ENCODE measurements at regions not wholly inside any gene's neighbourhood (a gene's known extent, or its start where the extent isn't known, plus 50 kb on each side); places are given as distances from the start of the nearest gene placed in this dataset.

DNA sequence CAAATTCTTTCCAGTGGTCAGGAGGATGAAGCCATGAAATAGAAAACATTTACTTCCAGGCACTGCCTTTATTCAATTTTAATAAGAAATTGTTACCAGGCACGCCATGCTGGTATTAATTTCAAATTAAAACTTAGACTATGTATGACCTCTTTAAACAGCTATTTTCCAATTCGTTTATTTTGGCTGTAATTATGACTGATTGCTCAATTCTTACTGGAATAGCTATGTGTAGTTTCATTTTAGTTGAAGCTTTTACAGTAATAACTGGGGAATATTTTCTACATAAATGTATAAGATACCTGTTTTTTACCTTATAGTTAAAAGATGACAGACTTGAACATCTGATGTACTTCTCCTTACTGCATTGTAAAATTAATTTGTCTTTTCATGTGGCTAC is 480.0 kb upstream of the GOLIM4 start:
- no peak for TF ChIP-seq CTCF (IDR thresholded peaks at IDR 0.05; ENCODE audit: insufficient read depth, low read depth, low read length)
- DNase-seq (ENCODE audit: low read depth): no peak
- Histone ChIP-seq H3K4me3 (ENCODE audit: low read depth, low read length) (no peak overlapping the region), H3K27me3 (ENCODE audit: control insufficient read depth, insufficient read depth, low read length) (no peaks in the 10 kb centered on the region), H3K36me3 (ENCODE audit: control insufficient read depth, insufficient read depth, low read length) (no peaks in the 10 kb centered on the region)
- ChIA-PET POLR2A (no interaction called here), CTCF (no interaction called here)

GRCh38 chr3:168574455-168575158 is 478.9 kb upstream of the GOLIM4 start:
- no peak for TF ChIP-seq CTCF (IDR thresholded peaks at IDR 0.05; ENCODE audit: insufficient read depth, low read depth, low read length)
- POLR2A ChIA-PET: no interaction called here
- no peak for DNase-seq (ENCODE audit: low read depth)
- no peaks in the 10 kb centered on the region for H3K27me3 ChIP-seq (ENCODE audit: control insufficient read depth, insufficient read depth, low read length)
- no peak overlapping the region for H3K4me3 ChIP-seq (ENCODE audit: low read depth, low read length)
- no peaks in the 10 kb centered on the region for H3K36me3 ChIP-seq (ENCODE audit: control insufficient read depth, insufficient read depth, low read length)
- CTCF ChIA-PET: interaction anchor here (0.6 to 0.7 kb wide), 2 partner anchors 102 to 308 kb away, joined by 3 to 5 read pairs; no protein-coding TSS in a partner anchor

DNA sequence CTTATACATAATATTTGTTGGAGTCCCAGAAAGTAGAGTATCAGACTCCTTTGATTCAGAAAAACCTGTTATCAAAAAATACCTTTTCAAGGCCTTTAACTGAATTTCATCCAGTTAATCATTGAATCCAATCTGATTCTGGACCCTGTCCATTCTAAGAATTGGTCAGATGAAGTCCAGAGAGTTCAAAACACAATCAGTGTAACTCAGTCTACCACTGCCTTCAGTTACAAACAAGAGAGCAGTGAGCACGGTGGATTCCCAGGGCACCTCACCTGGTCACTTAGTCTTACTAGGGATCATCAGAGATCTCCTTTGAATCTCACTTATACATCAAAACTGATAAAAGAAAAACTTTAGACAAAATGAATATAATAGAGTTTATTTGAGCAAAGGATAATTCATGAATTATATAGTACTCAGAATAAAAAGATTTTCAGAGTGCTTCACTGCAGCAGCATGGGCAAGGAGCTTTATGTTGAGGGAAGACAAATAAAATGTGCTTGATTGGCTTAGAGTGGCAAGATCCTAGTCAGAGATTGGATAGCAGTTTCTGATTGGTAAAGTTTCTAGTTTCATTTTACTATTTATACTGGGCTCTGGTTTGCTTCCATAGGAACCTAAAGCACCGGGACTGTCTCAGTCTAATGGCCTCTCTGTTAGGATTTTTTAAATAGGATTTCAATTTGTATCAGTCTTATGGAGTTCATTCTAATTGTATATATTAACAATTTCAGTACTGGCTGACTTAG is 474.9 kb upstream of the GOLIM4 start:
- Histone ChIP-seq H3K4me3 (ENCODE audit: low read depth, low read length) (no peak overlapping the region), H3K27me3 (ENCODE audit: control insufficient read depth, insufficient read depth, low read length) (no peaks in the 10 kb centered on the region), H3K36me3 (ENCODE audit: control insufficient read depth, insufficient read depth, low read length) (no peaks in the 10 kb centered on the region)
- TF ChIP-seq CTCF (IDR thresholded peaks at IDR 0.05; ENCODE audit: insufficient read depth, low read depth, low read length): no peak
- CTCF ChIA-PET: no interaction called here
- DNase-seq (ENCODE audit: low read depth): no peak
- POLR2A ChIA-PET: no interaction called here

DNA sequence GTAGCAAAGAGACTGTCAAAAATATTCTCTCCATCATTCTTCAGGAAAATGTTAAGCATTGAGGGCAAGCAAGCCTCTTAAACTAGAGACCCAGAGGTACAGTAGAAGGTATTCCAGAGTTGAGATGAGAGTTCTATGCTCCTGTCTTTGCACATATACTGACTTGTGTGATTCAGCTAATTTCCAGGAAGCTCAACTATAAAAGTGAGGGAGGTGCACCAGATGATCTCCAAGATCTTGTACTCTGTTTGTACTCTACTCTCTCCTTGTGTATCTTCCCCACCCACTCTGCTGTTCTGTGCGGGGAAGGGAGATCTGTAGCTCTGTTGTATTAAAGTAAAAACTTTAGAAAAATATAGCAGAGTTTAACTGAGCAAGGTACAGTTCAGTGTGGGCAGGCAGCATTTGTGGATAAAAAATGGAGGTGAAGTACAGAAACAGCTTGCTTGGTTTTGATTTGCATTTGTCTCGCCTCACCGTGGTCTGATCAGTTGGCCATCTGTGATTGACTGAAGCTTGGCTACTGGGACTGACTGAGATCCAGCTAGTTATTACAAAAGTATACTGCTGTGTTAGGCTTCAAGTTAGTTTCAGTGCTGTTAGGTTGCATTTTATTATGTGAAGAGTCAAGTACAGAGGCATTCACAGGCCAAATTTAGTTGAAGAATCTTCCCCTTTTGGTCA is 463.1 kb upstream of the GOLIM4 start:
- H3K4me3 ChIP-seq (ENCODE audit: low read depth, low read length): no peak overlapping the region
- DNase-seq (ENCODE audit: low read depth): no peak
- H3K36me3 ChIP-seq (ENCODE audit: control insufficient read depth, insufficient read depth, low read length): no peaks in the 10 kb centered on the region
- ChIA-PET POLR2A (no interaction called here), CTCF (no interaction called here)
- H3K27me3 ChIP-seq (ENCODE audit: control insufficient read depth, insufficient read depth, low read length): no peaks in the 10 kb centered on the region
- no peak for TF ChIP-seq CTCF (IDR thresholded peaks at IDR 0.05; ENCODE audit: insufficient read depth, low read depth, low read length)

GRCh38 chr3:168552251-168552650 is 456.5 kb upstream of the GOLIM4 start:
- POLR2A ChIA-PET: no interaction called here
- Histone ChIP-seq H3K36me3 (ENCODE audit: control insufficient read depth, insufficient read depth, low read length) (no peaks in the 10 kb centered on the region), H3K27me3 (ENCODE audit: control insufficient read depth, insufficient read depth, low read length) (no peaks in the 10 kb centered on the region), H3K4me3 (ENCODE audit: low read depth, low read length) (no peak overlapping the region)
- no peak for DNase-seq (ENCODE audit: low read depth)
- CTCF ChIA-PET: no interaction called here
- TF ChIP-seq CTCF (IDR thresholded peaks at IDR 0.05; ENCODE audit: insufficient read depth, low read depth, low read length): no peak

Measured in BJ (cell line).